ENCODE measurements at regions not wholly inside any gene's neighbourhood (a gene's known extent, or its start where the extent isn't known, plus 50 kb on each side); places are given as distances from the start of the nearest gene placed in this dataset.

DNA sequence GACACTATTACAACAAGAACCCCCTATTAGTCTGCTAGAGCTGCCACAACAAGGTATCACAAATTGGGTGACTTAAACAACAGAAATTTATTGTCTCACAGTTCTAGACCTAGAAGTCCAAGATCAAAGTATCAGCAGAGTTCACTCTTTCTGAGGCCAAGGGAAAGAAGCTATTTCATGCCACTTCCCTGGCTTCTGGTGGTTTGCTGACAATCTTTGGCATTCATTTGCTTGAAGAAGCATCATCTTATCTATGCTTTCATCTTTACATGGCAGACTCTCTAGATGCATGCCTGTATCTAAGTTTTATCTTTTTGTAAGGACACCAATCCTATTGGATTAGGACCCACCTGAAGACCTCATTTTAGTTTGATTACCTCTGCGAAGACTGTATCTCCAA is 296.8 kb upstream of the MARCKS start:
- TF ChIP-seq, protein P1, sequence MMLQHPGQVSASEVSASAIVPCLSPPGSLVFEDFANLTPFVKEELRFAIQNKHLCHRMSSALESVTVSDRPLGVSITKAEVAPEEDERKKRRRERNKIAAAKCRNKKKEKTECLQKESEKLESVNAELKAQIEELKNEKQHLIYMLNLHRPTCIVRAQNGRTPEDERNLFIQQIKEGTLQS (IDR thresholded peaks at IDR 0.05): no peak
- TF ChIP-seq, protein P2, sequence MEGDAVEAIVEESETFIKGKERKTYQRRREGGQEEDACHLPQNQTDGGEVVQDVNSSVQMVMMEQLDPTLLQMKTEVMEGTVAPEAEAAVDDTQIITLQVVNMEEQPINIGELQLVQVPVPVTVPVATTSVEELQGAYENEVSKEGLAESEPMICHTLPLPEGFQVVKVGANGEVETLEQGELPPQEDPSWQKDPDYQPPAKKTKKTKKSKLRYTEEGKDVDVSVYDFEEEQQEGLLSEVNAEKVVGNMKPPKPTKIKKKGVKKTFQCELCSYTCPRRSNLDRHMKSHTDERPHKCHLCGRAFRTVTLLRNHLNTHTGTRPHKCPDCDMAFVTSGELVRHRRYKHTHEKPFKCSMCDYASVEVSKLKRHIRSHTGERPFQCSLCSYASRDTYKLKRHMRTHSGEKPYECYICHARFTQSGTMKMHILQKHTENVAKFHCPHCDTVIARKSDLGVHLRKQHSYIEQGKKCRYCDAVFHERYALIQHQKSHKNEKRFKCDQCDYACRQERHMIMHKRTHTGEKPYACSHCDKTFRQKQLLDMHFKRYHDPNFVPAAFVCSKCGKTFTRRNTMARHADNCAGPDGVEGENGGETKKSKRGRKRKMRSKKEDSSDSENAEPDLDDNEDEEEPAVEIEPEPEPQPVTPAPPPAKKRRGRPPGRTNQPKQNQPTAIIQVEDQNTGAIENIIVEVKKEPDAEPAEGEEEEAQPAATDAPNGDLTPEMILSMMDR (IDR thresholded peaks at IDR 0.05 in 2 of 3, conservative IDR thresholded peaks at IDR 0.05 in 1 of 3; ENCODE audit: borderline replicate concordance in 1 of 3, insufficient read depth in 1 of 3, low read depth in 2 of 3, low read length in 2 of 3): no peak
- TF ChIP-seq EZH2phosphoT487 (IDR thresholded peaks at IDR 0.05; ENCODE audit: borderline replicate concordance) (no peak), POLR2A (IDR thresholded peaks at IDR 0.05; ENCODE audit: borderline replicate concordance, extremely low read depth, insufficient read depth, insufficient read length) (no peak), JUND (IDR thresholded peaks at IDR 0.05) (no peak), ZFX (IDR thresholded peaks at IDR 0.05) (no peak), POLR2AphosphoS5 (IDR thresholded peaks at IDR 0.05; ENCODE audit: low read depth, low read length) (no peak), CEBPB (IDR thresholded peaks at IDR 0.05; ENCODE audit: low read depth) (no peak)
- TF ChIP-seq, protein P3, sequence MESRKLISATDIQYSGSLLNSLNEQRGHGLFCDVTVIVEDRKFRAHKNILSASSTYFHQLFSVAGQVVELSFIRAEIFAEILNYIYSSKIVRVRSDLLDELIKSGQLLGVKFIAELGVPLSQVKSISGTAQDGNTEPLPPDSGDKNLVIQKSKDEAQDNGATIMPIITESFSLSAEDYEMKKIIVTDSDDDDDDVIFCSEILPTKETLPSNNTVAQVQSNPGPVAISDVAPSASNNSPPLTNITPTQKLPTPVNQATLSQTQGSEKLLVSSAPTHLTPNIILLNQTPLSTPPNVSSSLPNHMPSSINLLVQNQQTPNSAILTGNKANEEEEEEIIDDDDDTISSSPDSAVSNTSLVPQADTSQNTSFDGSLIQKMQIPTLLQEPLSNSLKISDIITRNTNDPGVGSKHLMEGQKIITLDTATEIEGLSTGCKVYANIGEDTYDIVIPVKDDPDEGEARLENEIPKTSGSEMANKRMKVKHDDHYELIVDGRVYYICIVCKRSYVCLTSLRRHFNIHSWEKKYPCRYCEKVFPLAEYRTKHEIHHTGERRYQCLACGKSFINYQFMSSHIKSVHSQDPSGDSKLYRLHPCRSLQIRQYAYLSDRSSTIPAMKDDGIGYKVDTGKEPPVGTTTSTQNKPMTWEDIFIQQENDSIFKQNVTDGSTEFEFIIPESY (IDR thresholded peaks at IDR 0.05; ENCODE audit: extremely low read depth, insufficient replicate concordance, low read length): no peak
